Posterior cingulate gyrus (tissue), 11 donors: ENCODE measurements at regions not wholly inside any gene's neighbourhood (a gene's known extent, or its start where the extent isn't known, plus 50 kb on each side); places are given as distances from the start of the nearest gene placed in this dataset.

Source experiments
- DNase-seq, 10 donors: peaks; one replicate each; pipeline versions ENCODE4 v3.0.0 to v3.0.0-alpha.2; 2020 to 2021; ENCODE audit warnings: mixed read lengths in 3 of 10
- intact Hi-C: fragments of 100-400 bp; cut with DNase I; formaldehyde crosslinking; loops from one replicate; pipeline ENCODE4 v1.15.1; 2023

DNA sequence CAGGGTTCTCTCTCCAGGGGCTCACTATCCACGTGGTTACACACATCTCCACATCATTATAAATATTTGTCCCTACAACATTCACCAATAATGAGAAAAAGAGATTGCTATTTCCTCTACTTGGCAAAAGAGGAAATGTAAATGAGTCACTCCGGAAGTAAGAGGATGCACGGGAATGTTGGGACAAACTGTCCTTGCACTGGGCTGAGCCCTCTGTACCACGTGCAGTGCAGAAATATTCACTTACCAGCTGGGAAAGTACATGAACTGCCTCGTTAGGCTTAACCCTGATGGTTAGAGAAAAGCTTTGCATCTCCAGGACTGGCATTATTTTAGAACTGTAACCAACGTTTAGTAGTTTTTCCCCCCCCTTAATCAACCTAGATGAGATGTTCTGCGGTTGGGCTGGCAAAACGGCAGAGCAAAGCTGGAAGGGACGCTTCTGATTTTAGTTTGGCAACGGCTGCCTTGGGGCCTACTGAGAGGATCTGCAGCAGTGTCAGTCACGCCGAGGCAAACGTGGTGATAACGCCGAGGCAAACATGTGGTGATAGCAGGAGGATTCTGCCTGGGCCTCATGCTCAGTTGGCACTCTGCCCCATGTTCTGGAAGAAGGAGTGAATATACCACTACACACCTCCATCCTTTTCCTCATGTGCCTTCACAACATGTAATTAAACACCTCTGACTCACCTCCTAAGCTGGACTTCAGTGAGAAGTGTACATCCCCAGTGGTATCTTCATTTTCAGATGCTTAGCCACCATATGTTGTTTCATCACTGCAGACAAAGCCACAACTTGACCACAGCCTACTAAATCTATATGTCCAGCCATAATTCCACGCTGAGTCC, 661.4 kb upstream of the KLF4 start:
- intact Hi-C loops = no loop called here
- peak in 2 of 10 donors; percentile 74 to 76 for DNase-seq

DNA sequence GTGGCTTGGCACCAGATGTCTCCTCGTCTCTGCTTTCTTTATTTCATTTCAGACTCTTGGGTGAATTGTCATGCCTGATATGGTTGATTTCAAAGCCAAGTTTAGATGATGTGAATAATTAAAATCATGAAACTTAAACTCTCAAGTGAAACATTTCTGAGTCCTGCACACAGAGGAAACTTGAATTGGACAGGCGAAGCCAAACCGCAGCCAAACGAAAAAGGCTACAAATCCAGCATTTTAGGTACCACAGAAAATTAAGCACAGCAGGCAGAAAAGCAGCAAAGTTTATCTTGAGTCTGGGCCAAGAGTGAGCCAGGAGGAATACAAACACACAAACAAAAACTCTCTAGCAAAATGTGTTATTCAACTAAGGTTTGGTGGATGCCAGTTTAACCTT, 659.8 kb upstream of the KLF4 start:
- no peak for DNase-seq
- intact Hi-C loops = no loop called here

GRCh38 chr9:108142504-108143201, 653.1 kb upstream of the KLF4 start:
- DNase-seq = peak; percentile 37 to 91 (median 50)
- intact Hi-C loops = no loop called here

DNA sequence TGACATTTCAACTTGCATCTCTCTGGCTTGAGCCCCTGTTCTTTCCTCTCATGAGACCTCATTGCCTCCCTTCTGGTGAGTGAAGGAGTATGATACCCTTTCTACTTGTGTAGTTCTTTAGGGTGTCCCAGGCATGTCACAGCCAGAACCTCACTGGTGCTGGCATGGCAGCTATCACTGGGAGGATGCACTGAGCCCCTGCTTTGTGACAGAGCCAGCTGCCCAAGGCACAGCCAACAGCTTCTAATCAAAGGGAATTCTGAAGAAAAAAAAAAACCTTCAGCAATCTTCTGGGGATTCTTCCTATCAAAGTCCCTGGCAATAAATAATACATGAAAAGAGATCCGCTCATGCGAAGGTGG, 652.6 kb upstream of the KLF4 start:
- intact Hi-C loops = no loop called here
- no peak for DNase-seq

DNA sequence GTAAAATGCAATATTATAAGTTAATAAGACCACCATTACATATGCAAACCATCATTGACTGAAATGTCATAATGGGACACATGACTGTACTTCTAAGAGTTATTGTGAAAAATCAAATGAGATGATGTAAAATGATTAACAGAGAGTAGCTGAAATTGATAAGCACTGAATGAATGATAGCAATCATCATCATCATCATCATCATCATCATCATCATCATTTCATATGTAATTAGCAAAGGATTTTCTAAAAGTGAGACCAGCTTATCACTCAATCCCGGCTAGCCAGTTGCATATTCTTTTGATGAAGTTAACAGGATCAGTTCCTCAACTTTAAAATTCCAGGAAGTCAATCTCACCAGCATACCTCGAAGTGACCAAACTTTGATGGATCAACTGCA, 650.3 kb upstream of the KLF4 start:
- no peak for DNase-seq
- intact Hi-C loops = no loop called here

GRCh38 chr9:108138516-108138915, 648.9 kb upstream of the KLF4 start:
- intact Hi-C loops = no loop called here

GRCh38 chr9:108136656-108137055, 647.1 kb upstream of the KLF4 start:
- DNase-seq = no peak
- intact Hi-C loops = no loop called here

More at GRCh38 chr9:108138516-108138915, 648.9 kb upstream of the KLF4 start:
- DNase-seq = no peak

- no peak for DNase-seq
- intact Hi-C loops = no loop called here
Observed at GRCh38 chr9:108134486-108135128, 645.0 kb upstream of the KLF4 start.

- intact Hi-C loops = no loop called here
- no peak for DNase-seq
Observed at GRCh38 chr9:108133680-108134079, 644.1 kb upstream of the KLF4 start.

GRCh38 chr9:108133101-108133500, 643.5 kb upstream of the KLF4 start:
- no peak for DNase-seq
- intact Hi-C loops = no loop called here

GRCh38 chr9:108130905-108131304, 641.3 kb upstream of the KLF4 start:
- DNase-seq = no peak
- intact Hi-C loops = no loop called here

GRCh38 chr9:108125625-108126024, 636.1 kb upstream of the KLF4 start:
- intact Hi-C loops = no loop called here
- DNase-seq = no peak

DNA sequence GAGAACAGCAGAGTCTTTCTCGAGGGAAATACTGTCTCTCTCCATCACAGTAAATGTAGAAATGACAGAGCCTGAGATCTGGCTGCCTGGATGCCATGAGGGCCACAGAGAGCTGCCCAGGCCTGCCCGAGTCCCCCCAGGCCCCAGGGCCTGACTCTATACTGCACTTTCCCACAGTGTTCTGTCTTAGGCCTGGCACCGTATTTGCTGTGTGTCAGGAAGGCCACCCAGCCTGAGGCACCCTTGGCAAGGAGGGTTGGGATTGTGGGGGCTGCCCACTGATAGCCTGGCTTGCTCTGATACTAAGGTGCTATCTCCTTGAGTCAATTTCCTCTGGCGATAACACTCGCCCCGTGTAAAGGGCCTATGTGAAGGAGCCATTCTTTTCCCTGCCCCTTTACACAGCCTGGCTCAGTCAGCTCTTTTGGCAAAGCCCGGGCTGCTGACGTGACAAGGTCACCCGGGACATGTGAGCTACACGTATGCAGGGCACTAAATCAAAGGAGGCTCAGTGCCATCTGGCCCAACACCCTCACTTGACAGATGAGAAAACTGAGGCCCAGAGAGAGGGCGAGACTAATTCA, 630.1 kb upstream of the KLF4 start:
- intact Hi-C loops = no loop called here

DNA sequence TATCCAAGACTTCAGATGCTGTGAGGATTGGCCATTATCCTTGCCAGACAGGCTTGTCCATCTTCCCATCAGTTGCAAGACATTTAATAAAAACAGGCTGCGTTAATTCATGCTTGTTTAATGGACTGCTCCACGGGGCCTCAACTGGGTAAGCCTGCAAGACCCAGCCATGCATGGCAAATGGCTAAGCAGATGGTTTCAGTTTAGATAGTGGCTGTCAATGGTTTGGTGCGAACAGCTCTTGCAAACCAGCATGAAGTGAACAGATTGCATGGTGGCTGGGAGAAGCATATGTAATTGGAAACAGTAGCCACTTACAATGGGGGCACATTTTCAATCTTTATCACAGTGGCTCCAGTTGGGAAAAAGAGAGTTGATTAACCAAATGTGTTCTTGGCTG, 628.2 kb upstream of the KLF4 start:
- DNase-seq = peak in 1 of 10 donors; percentile 36
- intact Hi-C loops = no loop called here

More for the DNA sequence above, 630.1 kb upstream of the KLF4 start:
- peak in 1 of 10 donors; percentile 63 for DNase-seq

DNA sequence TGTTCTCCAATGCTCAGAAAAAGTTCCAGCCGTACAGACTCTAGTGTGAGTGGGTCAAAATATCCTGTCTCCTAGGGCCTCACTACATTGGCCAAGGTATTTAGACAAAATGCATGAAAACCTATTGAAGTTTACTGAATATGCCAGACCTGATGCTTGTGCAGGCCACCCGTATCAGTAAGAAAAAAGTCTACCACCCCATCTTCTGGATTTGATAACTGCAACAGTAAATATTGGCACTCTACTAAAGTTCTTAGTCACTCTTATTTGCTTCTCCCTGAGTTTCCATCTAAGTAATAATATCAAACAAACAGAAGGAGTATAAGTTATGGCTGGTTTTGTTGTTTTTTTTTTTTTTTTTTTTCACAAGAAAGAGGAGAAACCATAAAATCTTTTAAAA, 627.7 kb upstream of the KLF4 start:
- DNase-seq = no peak
- intact Hi-C loops = no loop called here

DNA sequence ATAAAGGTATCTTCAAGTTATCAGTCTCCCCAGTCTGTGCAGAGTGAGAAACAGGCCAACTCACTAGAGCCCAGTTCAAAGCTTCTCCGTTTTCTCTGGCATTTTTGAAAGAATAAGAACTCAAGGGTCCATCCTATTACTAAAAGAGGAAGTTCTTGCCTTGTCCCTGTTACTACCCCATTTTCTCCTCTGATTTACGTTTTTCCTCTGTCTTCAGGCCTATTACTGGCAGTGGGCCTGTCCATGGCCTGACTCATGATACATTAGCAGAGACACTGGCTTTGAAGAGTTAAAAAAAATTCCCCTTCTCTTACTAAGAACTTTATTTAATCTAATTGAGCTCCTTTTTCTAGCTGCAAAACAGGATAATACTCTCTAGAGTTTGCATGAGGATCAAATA, 624.0 kb upstream of the KLF4 start:
- DNase-seq = no peak
- intact Hi-C loops = no loop called here

GRCh38 chr9:108109927-108110690, 620.5 kb upstream of the KLF4 start:
- no peak for DNase-seq
- intact Hi-C loops = no loop called here

- intact Hi-C loops = no loop called here
- DNase-seq = no peak
Observed at GRCh38 chr9:108108852-108109448, 619.4 kb upstream of the KLF4 start.

GRCh38 chr9:108108280-108108851, 618.8 kb upstream of the KLF4 start:
- intact Hi-C loops = no loop called here
- DNase-seq = no peak

DNA sequence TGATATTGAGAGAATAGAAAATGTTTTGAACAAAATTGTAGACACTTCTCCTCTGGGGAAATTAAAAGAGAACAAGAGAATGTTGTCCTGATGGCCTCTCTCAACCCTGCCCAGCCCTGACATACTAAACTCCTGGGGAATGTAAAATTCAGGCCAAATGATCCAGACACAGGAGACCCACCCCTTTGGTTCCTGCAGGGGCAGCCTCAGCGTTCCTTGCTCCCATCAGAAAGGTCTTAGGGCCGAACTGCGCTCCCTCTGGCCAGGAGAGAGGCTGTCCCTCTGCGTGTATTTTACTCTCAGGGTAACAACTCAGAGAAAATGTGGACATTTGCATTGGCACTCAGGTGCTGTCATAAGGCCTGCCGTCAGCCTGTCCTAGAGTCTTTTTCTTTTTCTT, 616.3 kb upstream of the KLF4 start:
- intact Hi-C loops = no loop called here
- no peak for DNase-seq
